ENCODE measurements at regions not wholly inside any gene's neighbourhood (a gene's known extent, or its start where the extent isn't known, plus 50 kb on each side); places are given as distances from the start of the nearest gene placed in this dataset.
"Not testable (repeated sequence)": the region's sequence is repeated elsewhere in the genome, so short reads cannot be mapped to it uniquely, and the experiment has no call there.

DNA sequence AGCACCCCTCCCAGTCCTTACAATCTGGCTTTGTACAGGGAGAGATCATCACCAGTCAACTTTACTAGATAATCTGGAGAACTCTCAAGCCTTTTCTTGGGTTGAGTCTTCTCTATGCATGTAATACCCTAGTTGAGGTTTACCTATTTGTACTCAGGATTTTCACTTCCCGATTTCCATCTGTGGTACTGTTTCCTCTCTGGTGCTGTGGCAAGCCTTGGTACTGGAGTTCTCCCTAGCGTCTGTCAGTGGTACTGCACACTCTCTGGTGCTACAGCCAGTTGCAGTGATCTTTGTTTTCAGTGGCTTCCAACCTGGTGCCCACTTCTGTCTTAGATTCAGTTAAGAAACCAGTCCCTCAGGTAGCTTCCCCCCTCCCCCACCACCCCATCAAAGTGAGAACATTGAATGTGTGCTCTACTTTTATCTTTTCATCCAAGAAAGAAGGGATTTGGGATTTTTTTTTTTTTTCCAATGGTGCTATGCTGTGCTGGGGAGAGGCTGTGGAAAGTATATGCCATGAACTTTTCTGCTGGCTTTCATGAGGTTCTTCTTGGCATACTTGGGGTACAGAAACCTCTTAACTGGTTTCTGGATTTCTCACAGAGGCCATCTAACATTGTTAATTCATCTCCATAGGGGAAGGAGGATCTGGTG, 69.4 kb upstream of the EVL start:
- DNase-seq (ENCODE audit: low read depth): peak; percentile 44

DNA sequence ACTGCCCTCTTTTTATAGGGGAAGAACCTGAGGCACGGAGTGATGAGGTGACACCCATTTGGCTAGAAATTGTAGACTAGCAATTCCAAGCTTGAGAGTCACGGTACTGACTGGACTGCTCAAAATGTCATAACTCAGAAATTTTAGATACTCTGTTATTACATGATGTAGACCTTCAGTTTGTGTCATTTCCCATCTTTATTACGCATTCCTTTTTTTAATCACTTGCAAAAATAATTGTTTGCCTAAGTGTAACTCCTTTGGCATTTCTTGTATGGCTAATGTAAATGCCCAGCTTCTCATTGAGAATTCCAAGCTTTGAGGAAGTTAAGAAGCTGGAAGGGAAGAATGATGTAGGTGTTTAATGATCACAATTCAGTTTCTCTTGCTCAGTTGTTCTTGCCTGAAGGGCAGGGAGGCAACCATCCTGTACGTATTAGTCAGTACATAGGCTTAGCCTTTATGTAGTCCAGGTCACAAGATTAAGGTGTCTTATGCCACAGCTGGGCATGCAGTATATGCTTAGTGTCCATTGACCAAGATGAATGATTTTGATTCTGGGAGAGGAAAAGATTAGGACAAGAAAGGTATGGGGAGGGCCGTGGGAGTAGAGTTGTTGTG, 68.2 kb upstream of the EVL start:
- DNase-seq (ENCODE audit: low read depth): no peak

- not testable (repeated sequence) for DNase-seq (ENCODE audit: low read depth)
Measured at GRCh38 chr14:100000398-100000797, 64.8 kb upstream of the EVL start.

GRCh38 chr14:100004392-100004791, 60.8 kb upstream of the EVL start:
- DNase-seq (ENCODE audit: low read depth): no peak

DNA sequence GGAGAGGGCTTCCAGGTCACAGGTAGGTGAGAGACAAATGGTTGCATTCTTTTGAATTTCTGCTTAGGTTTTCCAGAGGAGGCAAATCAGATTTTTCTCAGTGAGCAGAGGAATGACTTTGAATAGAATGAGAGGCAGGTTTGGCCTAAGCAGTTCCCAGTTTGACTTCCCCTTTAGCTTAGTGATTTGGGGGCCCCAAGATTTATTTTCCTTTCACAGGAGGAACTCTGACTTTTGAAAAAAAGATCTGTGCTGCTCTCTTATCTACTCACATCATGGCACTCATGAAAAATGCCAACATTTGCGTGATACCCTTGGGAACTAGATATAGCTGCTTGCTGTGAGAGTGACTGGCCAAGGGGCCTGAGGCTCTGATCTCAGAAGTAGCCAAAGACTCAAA, 58.0 kb upstream of the EVL start:
- DNase-seq (ENCODE audit: low read depth): no peak

DNA sequence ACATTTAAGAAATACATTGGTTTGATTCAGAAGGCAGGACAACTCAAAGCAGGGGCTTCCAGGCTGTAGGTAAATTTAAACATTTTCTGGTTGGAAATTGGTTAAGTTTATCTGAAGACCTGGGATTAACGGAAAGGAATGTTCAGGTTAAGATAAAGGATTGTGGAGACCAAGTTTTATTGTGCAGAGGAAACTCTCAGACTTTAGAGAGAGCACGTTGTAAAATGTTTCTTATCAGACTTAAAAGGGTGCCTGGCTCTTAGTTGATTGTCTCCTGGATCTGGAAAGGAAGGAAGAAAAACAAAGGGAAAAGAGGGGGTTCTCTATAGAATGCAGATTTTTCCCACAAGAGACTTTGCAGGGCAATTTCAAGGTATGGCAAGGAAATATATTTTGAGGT, 55.4 kb upstream of the EVL start:
- DNase-seq (ENCODE audit: low read depth): not testable (repeated sequence)

GRCh38 chr14:100010679-100011078, 54.5 kb upstream of the EVL start:
- no peak for DNase-seq (ENCODE audit: low read depth)

DNA sequence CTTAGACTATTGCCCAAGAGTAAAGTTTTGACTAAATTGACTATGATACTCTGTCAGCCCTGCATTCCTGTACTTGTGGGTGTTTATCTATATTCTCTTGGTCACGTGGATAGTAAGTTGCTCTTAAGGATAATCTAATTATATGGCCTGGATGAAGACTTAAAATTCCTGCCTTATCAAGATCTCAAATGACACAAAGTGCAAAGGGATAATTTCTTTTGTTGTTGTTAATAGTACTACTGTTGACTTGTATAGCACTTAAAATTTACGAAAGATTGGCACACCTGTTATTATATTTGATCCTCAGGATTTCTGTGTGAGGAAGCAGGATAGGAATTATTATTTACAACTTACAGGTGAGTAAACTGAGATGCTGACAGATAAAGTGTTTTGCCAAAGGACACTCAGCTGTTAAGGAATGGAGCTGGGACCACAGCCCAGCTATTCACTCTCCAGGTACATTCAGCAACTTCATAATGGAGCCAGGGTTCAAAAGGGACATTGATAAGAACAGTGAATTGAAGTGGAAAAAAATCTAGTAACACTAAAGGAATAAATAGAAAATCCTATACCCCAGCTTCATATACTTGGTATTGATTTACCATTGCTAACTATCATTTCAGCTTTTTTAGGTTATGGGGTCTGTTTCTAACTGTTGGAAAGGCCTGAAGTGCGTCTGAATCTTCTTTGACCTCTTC, 53.4 kb upstream of the EVL start:
- no peak for DNase-seq (ENCODE audit: low read depth)

- DNase-seq (ENCODE audit: low read depth): no peak
Measured at GRCh38 chr14:100012478-100013327, 52.5 kb upstream of the EVL start.

DNA sequence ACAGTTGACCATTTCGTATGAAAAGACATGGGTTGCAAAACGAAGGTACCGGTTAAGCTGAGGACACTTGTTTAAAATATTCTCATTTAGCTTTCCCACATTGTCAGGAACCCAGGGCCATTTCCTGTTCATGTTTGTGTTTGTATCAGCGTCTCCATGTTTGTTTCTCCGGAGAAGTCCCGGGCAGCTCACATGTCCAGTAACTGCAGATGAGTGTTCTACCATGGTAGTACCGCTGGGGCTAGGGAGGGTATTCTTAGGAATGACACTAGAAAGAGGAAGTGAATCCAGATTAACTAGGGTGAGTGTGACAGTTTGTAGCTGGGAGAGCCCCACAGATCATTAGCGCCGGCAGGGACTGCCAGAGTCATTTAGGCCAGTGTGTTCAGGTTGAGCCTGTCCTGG, 50.0 kb upstream of the EVL start:
- DNase-seq (ENCODE audit: low read depth): no peak
